ENCODE measurements at regions not wholly inside any gene's neighbourhood (a gene's known extent, or its start where the extent isn't known, plus 50 kb on each side); places are given as distances from the start of the nearest gene placed in this dataset.

- no peaks in the 10 kb centered on the region for H3K36me3 ChIP-seq (ENCODE audit: control insufficient read depth, low read length)
- TF ChIP-seq CTCF (IDR thresholded peaks at IDR 0.05; ENCODE audit: low read depth, low read length, poor library complexity, severe bottlenecking) (no peak), EZH2phosphoT487 (IDR thresholded peaks at IDR 0.05; ENCODE audit: borderline replicate concordance, low read length) (no peak)
Observed at GRCh38 chr13:55528434-55528833, 1612.3 kb upstream of the PRR20A start.

GRCh38 chr13:55534306-55534705 is 1606.4 kb upstream of the PRR20A start:
- Histone ChIP-seq H3K4me1 (ENCODE audit: control insufficient read depth, low read length) (no peaks in the 10 kb centered on the region), H3K27ac (ENCODE audit: low read depth, low read length) (no peak overlapping the region), H3K9me3 (ENCODE audit: control insufficient read depth, insufficient read depth, low read length) (no peaks in the 10 kb centered on the region)

More at GRCh38 chr13:55528434-55528833, 1612.3 kb upstream of the PRR20A start:
- Histone ChIP-seq H3K27ac (ENCODE audit: low read depth, low read length) (no peak overlapping the region), H3F3A (ENCODE audit: control insufficient read depth, insufficient read depth) (no peaks in the 10 kb centered on the region), H3K9me3 (ENCODE audit: control insufficient read depth, insufficient read depth, low read length) (no peaks in the 10 kb centered on the region), H3K4me2 (ENCODE audit: low read length) (no peak overlapping the region), H4K20me1 (ENCODE audit: control insufficient read depth, insufficient read depth, low read depth, low read length) (no peaks in the 10 kb centered on the region), H3K79me2 (ENCODE audit: control insufficient read depth, low read length) (no peaks in the 10 kb centered on the region), H3K4me3 (ENCODE audit: low read length) (no peak overlapping the region), H3K27me3 (ENCODE audit: control insufficient read depth, low read length) (no peaks in the 10 kb centered on the region), H3K9me2 (replicated peaks; ENCODE audit: control insufficient read depth, low read length) (no peaks in the 10 kb centered on the region), H3K4me1 (ENCODE audit: control insufficient read depth, low read length) (no peaks in the 10 kb centered on the region)

GRCh38 chr13:55538424-55538823 is 1602.3 kb upstream of the PRR20A start:
- TF ChIP-seq EZH2phosphoT487 (IDR thresholded peaks at IDR 0.05; ENCODE audit: borderline replicate concordance, low read length) (no peak), CTCF (IDR thresholded peaks at IDR 0.05; ENCODE audit: low read depth, low read length, poor library complexity, severe bottlenecking) (no peak)
- H3K27me3 ChIP-seq (ENCODE audit: control insufficient read depth, low read length) = no peaks in the 10 kb centered on the region
- H3F3A ChIP-seq (ENCODE audit: control insufficient read depth, insufficient read depth) = no peaks in the 10 kb centered on the region
- no peak overlapping the region for H3K27ac ChIP-seq (ENCODE audit: low read depth, low read length)
- H3K79me2 ChIP-seq (ENCODE audit: control insufficient read depth, low read length) = no peaks in the 10 kb centered on the region
- no peaks in the 10 kb centered on the region for H3K9me3 ChIP-seq (ENCODE audit: control insufficient read depth, insufficient read depth, low read length)
- no peak overlapping the region for H3K4me3 ChIP-seq (ENCODE audit: low read length)
- H4K20me1 ChIP-seq (ENCODE audit: control insufficient read depth, insufficient read depth, low read depth, low read length) = no peaks in the 10 kb centered on the region
- no peaks in the 10 kb centered on the region for H3K36me3 ChIP-seq (ENCODE audit: control insufficient read depth, low read length)
- no peaks in the 10 kb centered on the region for H3K4me1 ChIP-seq (ENCODE audit: control insufficient read depth, low read length)
- H3K4me2 ChIP-seq (ENCODE audit: low read length) = no peak overlapping the region
- H3K9me2 ChIP-seq (replicated peaks; ENCODE audit: control insufficient read depth, low read length) = no peaks in the 10 kb centered on the region

More at GRCh38 chr13:55534306-55534705, 1606.4 kb upstream of the PRR20A start:
- H4K20me1 ChIP-seq (ENCODE audit: control insufficient read depth, insufficient read depth, low read depth, low read length) = no peaks in the 10 kb centered on the region
- no peaks in the 10 kb centered on the region for H3K79me2 ChIP-seq (ENCODE audit: control insufficient read depth, low read length)
- no peaks in the 10 kb centered on the region for H3K27me3 ChIP-seq (ENCODE audit: control insufficient read depth, low read length)
- H3K4me2 ChIP-seq (ENCODE audit: low read length) = no peak overlapping the region
- H3K36me3 ChIP-seq (ENCODE audit: control insufficient read depth, low read length) = no peaks in the 10 kb centered on the region
- no peak overlapping the region for H3K4me3 ChIP-seq (ENCODE audit: low read length)
- no peaks in the 10 kb centered on the region for H3F3A ChIP-seq (ENCODE audit: control insufficient read depth, insufficient read depth)
- no peaks in the 10 kb centered on the region for H3K9me2 ChIP-seq (replicated peaks; ENCODE audit: control insufficient read depth, low read length)
- TF ChIP-seq CTCF (IDR thresholded peaks at IDR 0.05; ENCODE audit: low read depth, low read length, poor library complexity, severe bottlenecking) (no peak), EZH2phosphoT487 (IDR thresholded peaks at IDR 0.05; ENCODE audit: borderline replicate concordance, low read length) (no peak)
